T-helper 1 cell treated with Interleukin-12 subunit alpha and Interleukin-12 subunit beta and Interleukin-4 antibody, amounts not matched to agents 30 μg/mL and 1 μg/mL, for 36 hours (primary cell): ENCODE measurements at regions not wholly inside any gene's neighbourhood (a gene's known extent, or its start where the extent isn't known, plus 50 kb on each side); places are given as distances from the start of the nearest gene placed in this dataset.

ENCODE experiments used
- H3K27ac Mint-ChIP-seq: one replicate; pipeline ENCODE4 v1.8.0; 2021; ENCODE audit warnings: mild to moderate bottlenecking, mixed read lengths
- H3K27me3 Mint-ChIP-seq: one replicate; pipeline ENCODE4 v1.8.0; 2021; ENCODE audit warnings: low read depth, mixed read lengths
- H3K36me3 Mint-ChIP-seq: one replicate; pipeline ENCODE4 v1.8.0; 2021; ENCODE audit warnings: low read depth, mixed read lengths
- H3K4me1 Mint-ChIP-seq: one replicate; pipeline ENCODE4 v1.8.0; 2021; ENCODE audit warnings: low read depth, mixed read lengths
- H3K4me3 Mint-ChIP-seq: one replicate; pipeline ENCODE4 v1.8.0; 2021; ENCODE audit warnings: mild to moderate bottlenecking, moderate library complexity, mixed read lengths
- H3K9me3 Mint-ChIP-seq: one replicate; pipeline ENCODE4 v1.8.0; 2021; ENCODE audit warnings: mixed read lengths

DNA sequence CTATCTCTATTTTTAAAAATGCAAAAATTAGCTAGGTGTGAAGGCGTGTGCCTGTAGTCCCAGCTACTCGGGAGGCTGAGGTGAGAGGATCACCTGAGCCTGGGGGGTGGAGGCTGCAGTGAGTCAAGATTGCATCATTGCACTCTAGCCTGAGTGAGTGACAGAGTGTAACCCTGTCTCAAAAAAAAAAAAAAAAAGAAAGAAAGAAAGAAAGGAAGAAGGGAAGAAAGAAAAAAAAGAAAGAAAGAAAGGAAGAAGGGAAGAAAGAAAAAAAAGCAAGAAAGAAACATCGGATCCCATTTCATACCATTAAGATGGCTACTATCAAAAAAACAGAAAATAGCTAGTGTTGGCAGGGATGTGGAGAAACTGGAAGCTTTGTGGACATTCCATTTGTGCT lies 136.8 kb upstream of the WNT4 start:
- H3K4me3 Mint-ChIP-seq = no peak overlapping the region
- peaks cover 3% of the 10 kb centered on the region for H3K27me3 Mint-ChIP-seq
- no peaks in the 10 kb centered on the region for H3K36me3 Mint-ChIP-seq
- H3K9me3 Mint-ChIP-seq = no peaks in the 10 kb centered on the region
- H3K27ac Mint-ChIP-seq = no peak overlapping the region
- H3K4me1 Mint-ChIP-seq = no peaks in the 10 kb centered on the region

DNA sequence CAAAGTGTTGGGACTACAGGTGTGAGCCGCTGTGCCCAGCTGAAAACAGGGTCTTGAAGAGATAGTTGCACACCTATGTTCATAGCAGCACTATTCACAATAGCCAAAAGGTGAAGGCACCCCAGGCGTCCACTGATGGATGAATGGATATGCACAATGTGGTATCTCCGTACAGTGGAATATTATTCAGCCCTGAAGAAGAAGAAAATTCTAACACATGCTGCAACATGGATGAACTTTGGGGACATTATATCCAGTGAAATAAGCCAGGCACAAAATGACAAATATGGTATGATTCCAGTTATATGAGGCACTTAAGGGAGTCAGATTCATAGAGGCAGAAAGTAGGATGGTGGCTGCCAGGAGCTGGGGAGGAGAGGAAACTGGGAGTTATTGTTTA lies 137.6 kb upstream of the WNT4 start:
- Mint-ChIP-seq H3K9me3 (no peaks in the 10 kb centered on the region), H3K36me3 (no peaks in the 10 kb centered on the region)

DNA sequence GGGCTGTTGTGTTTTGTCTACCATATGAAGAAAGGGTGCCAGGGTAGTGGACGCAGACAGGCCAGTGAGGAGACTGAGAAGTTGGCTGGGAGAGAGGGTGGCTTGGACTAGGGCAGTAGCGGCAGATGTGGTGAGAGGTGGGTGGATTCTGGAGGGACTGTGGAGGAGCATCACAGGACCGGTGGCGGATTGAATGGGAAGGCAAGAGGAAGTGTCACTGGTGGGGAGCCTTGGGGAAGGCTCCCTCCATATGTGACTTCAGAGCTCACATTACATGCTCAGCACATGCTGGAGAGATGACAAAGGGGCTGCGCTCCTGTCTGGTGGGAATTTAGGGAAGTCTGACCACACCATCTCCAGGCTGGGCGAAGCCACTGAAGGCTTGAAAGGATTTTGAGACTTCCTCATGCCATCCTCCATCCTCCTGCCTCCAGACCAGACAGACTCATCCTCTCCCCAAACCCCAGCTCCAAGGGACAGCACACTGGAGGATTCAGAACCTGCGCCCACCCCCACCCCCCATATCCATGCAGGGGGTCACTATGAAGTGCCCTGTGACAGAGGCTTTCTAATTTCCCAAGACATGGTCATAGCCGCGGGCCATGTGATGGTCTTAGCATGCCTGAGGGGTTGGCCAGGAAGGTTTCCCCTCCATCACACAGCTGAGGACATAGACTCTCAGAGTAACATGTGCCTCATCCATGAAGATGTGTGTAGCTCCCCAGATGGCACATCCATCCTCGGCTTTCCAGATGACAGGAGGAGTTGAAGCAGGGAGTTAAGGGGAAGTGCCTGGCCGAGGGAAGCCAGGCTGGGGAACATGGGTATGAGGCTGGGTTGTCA lies 138.8 kb upstream of the WNT4 start:
- Mint-ChIP-seq H3K9me3 (no peaks in the 10 kb centered on the region), H3K27ac (no peak overlapping the region), H3K4me3 (no peak overlapping the region), H3K36me3 (no peaks in the 10 kb centered on the region), H3K4me1 (no peaks in the 10 kb centered on the region), H3K27me3 (peaks cover 3% of the 10 kb centered on the region)

More for the DNA sequence above, 137.6 kb upstream of the WNT4 start:
- Mint-ChIP-seq H3K27me3 (peaks cover 3% of the 10 kb centered on the region), H3K4me1 (no peaks in the 10 kb centered on the region), H3K27ac (no peak overlapping the region), H3K4me3 (no peak overlapping the region)

DNA sequence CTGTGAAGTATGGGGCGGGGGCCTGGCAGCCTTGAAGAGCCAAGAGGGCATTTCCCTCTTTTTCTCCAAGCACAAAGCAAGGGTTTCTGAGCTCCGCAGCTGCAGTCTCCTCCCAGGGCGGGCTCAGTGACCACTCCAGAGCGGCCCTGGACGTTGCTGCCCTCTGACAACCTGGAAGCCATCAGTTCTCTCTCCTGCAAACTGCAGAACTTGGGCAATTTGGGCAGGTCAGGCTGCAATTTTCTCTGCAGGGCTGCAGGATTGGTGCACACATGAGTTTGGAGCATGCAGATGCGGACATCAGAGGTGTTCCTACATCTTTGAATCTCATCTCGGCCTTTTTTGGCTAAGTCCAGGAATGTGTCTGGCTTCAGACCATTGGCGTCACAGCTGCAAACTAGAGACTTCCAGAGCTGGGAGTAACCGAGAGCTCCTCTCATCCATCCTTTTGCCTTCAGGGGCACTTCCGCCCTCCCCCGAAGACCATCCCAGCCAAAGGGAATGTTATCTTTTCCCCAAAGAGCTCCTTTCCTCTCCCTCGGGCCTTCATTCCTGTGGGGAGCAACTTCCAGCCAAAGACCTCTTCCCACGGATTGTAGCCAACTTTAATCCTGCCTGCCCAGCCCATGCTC lies 139.6 kb upstream of the WNT4 start:
- Mint-ChIP-seq H3K27me3 (peaks cover 3% of the 10 kb centered on the region), H3K27ac (no peak overlapping the region), H3K9me3 (no peaks in the 10 kb centered on the region), H3K4me1 (no peaks in the 10 kb centered on the region), H3K4me3 (no peak overlapping the region), H3K36me3 (no peaks in the 10 kb centered on the region)

DNA sequence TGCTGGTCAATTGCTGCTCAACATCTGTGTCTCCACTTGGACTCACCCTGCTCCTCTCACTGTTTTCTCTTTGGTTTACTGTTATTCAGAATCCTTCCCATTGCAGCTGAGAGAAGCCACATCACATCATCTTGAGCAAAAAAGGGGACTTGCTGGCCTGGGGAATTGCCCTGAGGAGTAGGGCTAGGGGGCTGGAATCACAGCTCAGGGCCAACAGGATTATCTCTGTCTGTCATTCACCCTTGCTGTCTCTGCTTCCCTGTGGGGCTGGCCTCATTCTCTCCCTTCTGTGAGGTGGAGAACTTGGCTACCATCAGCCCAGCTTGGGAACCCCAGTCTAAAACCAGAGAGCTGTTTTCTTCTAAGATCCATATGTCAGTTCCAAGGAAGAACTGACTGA lies 140.7 kb upstream of the WNT4 start:
- no peaks in the 10 kb centered on the region for H3K4me1 Mint-ChIP-seq
- H3K27me3 Mint-ChIP-seq = peaks cover 3% of the 10 kb centered on the region
- H3K27ac Mint-ChIP-seq = no peak overlapping the region
- no peaks in the 10 kb centered on the region for H3K36me3 Mint-ChIP-seq
- no peak overlapping the region for H3K4me3 Mint-ChIP-seq
- no peaks in the 10 kb centered on the region for H3K9me3 Mint-ChIP-seq

DNA sequence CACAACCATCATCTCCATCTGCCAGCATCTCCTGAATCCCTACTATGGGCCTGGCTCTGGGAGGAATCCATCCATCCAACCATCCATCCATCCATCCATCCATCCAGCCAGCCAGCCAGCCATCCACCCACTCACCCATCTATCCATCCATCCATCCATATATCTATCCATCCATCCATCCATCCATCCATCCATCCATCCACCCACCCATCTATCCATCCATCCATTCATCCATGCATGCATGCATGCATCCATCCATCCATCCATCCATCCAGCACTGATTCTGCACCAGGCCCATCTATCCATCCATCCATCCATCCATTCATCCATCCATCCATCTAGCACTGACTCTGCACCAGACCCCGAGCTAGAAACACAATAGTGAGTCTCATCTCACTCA lies 141.3 kb upstream of the WNT4 start:
- Mint-ChIP-seq H3K36me3 (no peaks in the 10 kb centered on the region), H3K4me1 (no peaks in the 10 kb centered on the region), H3K4me3 (no peak overlapping the region), H3K27me3 (peaks cover 3% of the 10 kb centered on the region), H3K9me3 (no peaks in the 10 kb centered on the region), H3K27ac (no peak overlapping the region)

DNA sequence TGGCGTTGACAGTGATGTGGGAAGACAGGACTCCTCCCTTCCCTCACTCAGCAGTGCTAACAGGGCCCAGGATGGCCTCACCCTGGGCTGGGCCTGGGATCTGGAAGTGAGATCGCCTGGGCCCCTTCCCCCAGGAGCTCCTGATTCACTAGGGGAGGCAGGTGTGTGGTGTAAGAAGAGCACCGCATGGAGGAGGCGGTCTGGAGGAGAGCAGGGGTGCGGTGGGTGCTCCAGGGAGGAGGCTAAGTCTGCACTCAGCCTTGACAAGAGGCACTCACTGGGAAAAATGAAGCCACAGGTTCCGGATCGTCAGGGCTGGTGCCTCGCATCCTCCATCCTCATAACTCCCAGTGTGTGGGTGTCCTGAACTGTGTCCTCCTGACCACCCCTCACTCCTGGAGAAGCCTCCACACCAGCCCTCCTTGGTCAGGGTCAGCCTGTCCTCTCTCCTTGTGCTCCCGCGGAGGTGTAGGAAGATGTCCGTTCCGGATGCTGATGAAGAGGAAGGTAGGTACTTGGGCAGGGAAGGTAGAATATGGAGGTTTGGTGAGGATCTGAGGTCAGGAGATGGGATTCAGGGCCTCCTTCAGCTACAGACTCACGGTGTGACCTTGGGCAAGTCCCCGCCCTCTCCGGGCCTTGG lies 142.1 kb upstream of the WNT4 start:
- H3K27me3 Mint-ChIP-seq = peaks cover 5% of the 10 kb centered on the region

DNA sequence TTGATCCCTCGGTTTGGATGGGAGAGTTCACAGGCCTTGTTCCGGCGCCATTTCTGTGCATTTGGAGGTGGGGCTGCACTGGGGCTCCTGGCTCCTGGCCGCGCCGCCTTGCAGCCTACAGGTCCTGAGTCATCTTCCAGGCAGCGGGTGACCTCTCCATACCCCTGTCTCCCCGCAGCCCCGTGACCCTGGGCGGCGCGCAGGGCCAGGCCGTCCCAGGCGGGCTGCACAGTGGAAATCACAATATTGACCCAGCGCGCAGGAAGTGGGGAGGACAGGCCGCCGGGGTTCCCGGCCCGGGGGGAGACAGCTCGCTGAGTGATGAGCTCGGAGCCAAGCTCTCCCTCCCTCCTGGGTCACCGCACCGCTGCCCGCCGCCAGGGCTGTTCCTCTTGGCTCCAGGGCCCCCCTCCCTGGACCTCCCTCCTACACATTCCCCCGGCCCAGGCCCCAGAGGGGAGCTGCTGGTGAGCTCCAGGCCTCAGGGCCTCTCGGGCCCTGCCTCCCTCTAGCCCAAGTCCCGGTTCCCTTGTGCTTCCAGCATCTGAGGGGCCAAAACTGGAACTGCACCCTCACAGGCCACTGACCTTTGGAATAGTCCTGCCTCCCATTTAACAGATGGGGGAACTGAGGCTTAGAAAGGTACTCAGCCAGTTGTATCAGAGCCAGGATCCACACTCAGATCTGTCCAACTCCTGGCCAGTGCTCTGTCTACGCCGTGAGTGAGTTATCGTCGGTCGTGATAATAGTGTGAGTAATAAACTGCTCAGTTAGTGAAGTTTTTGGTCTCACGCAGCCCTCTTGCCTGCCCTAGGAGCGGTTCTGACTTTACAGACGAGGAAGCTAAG lies 142.9 kb upstream of the WNT4 start:
- Mint-ChIP-seq H3K36me3 (no peaks in the 10 kb centered on the region), H3K4me3 (no peak overlapping the region), H3K9me3 (no peaks in the 10 kb centered on the region), H3K27me3 (peaks cover 8% of the 10 kb centered on the region), H3K4me1 (no peaks in the 10 kb centered on the region), H3K27ac (no peak overlapping the region)

More for the DNA sequence above, 142.1 kb upstream of the WNT4 start:
- no peak overlapping the region for H3K4me3 Mint-ChIP-seq
- no peaks in the 10 kb centered on the region for H3K9me3 Mint-ChIP-seq
- H3K4me1 Mint-ChIP-seq = no peaks in the 10 kb centered on the region
- no peaks in the 10 kb centered on the region for H3K36me3 Mint-ChIP-seq
- H3K27ac Mint-ChIP-seq = no peak overlapping the region

DNA sequence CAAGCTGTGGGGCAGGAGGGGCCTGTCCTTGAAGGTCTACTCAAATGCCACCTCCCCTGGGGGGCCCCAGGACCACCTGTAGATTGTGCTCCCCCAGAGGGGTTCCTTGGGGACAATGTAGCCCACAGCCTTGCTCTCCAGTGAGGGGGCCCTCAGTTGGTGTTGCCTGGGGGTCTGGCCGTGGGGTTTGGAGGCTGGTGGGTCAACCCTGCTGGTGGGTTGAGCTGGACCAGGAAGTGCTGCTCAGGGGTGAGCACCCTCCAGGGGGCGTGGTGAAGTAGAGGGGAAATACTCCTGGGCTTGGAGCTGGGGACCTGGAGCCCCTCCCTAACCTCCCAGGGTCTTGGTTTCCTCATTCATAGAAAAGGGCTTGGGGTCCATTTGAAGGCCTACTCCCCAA lies 143.6 kb upstream of the WNT4 start:
- H3K4me1 Mint-ChIP-seq = no peaks in the 10 kb centered on the region
- H3K27me3 Mint-ChIP-seq = peaks cover 8% of the 10 kb centered on the region
- H3K9me3 Mint-ChIP-seq = no peaks in the 10 kb centered on the region
- H3K4me3 Mint-ChIP-seq = no peak overlapping the region
- no peak overlapping the region for H3K27ac Mint-ChIP-seq
- H3K36me3 Mint-ChIP-seq = no peaks in the 10 kb centered on the region

DNA sequence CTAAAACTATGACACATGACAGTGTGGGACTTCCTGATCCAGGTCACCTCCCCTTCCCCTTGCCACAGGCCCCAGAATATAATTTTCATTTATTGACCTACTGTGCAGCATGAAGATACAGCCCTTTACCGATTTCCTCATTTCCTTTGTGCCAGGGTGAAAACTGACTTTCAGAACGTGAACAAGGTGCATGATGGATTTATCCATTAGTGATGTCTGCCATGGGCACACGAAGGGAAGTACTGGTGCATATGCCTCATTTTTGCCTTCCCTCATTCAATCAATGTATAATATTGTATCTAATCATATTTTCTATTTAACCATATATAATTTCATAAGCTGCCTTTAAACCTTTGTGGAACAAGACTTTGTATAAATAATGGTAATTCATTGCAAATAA lies 144.4 kb upstream of the WNT4 start:
- no peaks in the 10 kb centered on the region for H3K36me3 Mint-ChIP-seq
- H3K4me3 Mint-ChIP-seq = no peak overlapping the region
- H3K4me1 Mint-ChIP-seq = no peaks in the 10 kb centered on the region
- peaks cover 8% of the 10 kb centered on the region for H3K27me3 Mint-ChIP-seq
- H3K9me3 Mint-ChIP-seq = no peaks in the 10 kb centered on the region
- no peak overlapping the region for H3K27ac Mint-ChIP-seq

DNA sequence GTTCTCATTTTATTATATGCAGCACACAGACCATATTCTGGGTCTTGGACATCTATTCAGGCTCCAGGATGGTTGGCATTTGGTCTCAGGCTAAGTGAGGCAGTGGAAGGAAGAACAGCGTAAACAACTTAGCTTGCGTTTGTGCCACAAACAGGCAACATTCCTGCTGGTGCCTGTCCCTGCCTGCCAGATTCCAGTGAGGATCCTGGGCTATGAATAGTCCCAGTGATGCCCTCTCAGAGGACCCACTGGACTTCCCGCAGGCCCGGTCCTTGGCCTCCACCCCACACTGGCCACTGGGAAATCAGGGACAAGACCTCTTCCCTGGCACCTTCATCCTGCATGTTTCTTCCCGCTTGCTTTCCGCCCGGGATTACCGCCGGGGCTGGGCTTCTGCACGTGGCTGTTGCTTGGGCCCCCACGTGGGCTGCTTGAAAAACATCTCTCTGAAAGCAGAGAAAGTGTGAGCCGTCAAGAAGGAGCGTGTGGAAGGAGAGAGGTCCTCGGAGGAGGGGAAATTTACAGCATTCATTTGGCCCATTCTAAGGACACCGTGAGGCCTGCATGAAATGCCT lies 145.1 kb upstream of the WNT4 start:
- Mint-ChIP-seq H3K27me3 (peaks cover 8% of the 10 kb centered on the region), H3K9me3 (no peaks in the 10 kb centered on the region), H3K4me1 (no peaks in the 10 kb centered on the region), H3K27ac (no peak overlapping the region), H3K36me3 (no peaks in the 10 kb centered on the region), H3K4me3 (no peak overlapping the region)

DNA sequence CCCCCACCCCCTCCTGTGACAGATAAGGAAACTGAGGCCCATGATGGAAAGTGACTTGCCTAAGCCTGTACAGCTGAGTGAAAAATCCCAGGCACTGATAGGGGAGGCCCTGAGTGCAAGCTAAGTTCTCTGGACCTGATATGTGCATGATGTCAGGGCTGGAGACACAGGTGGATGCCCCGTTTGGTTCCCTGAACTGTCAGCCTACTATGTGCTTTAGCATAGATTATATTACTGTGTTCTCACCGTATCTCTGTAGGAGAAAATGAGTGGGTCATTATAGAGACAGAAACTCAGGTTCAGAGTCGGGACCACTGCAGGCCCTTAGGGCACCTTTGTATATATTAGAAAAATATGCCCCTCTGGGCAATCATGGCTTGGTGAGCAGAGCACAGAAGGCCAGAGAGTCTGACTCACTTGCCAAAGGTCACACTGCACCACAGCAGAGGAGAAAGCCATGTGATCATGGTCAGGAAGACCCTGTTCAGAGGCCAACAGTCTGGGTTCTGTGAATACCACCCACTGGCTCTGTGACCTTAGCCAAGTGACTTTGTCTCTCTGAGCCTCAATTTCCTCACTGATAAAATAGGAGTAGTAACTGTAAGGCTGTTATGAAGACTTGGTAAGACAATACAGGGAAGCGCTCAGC lies 145.8 kb upstream of the WNT4 start:
- no peak overlapping the region for H3K4me3 Mint-ChIP-seq
- H3K27me3 Mint-ChIP-seq = peaks cover 12% of the 10 kb centered on the region
- no peaks in the 10 kb centered on the region for H3K9me3 Mint-ChIP-seq
- H3K36me3 Mint-ChIP-seq = no peaks in the 10 kb centered on the region
- H3K27ac Mint-ChIP-seq = no peak overlapping the region
- no peaks in the 10 kb centered on the region for H3K4me1 Mint-ChIP-seq

DNA sequence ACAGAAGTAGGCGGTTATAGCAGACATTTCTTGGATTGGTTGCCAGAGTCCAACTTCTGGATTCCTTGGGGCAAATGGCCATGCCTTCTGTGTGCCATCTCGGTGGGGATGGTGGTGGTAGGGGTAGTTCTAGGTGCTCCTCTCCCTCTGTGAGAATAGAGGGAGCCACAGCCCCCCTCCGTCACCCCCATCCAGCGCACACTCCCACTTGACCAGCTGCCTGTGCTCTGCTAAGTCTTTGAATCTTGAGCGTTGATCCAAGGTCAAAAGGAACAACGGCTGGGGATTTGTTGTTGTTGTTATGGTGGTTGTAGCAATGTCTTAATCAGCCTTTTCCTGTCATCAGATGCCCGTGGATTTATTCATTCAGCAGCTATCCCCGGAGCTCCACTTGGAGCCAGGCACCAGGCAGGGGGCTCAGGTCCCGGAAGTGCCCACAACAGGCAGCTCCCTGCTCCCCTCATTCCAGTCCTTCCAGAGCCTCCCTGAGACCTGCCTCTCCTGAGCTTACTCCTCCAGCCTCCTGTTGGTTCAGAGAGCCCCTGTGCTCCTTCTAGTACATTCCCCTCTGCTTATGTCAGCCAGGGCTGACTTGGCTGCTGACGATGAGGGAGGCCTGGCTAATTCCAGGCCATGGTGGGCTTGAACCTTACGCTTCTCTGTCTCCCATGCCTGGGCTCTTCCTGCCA lies 146.6 kb upstream of the WNT4 start:
- no peaks in the 10 kb centered on the region for H3K36me3 Mint-ChIP-seq
- H3K9me3 Mint-ChIP-seq = no peaks in the 10 kb centered on the region
- H3K27ac Mint-ChIP-seq = no peak overlapping the region
- no peak overlapping the region for H3K4me3 Mint-ChIP-seq
- H3K27me3 Mint-ChIP-seq = peaks cover 17% of the 10 kb centered on the region
- H3K4me1 Mint-ChIP-seq = no peaks in the 10 kb centered on the region
